Right lobe of liver (tissue), 4 donors: ENCODE measurements at regions not wholly inside any gene's neighbourhood (a gene's known extent, or its start where the extent isn't known, plus 50 kb on each side); places are given as distances from the start of the nearest gene placed in this dataset.

Source experiments
- CTCF ChIP-seq, 4 donors: fragments of 200-600 bp in 3 of 4; fragments of 450-650 bp in 1 of 4; IDR thresholded peaks; one replicate each; pipeline versions ENCODE4 v1.5.1 to v1.8.0; 2016 to 2022; ENCODE audit warnings: antibody characterized with exemption in 4 of 4, mild to moderate bottlenecking in 2 of 4
- POLR2A ChIP-seq: fragments of 450-650 bp; IDR thresholded peaks from one replicate; pipeline ENCODE4 v1.6.1; 2017; ENCODE audit warnings: antibody characterized with exemption, mild to moderate bottlenecking
- donor health status: DM: no; HTN: no; CAD: no.
- donor health status: DM: no; HTN: no; CAD: no.
- donor health status: DM: no; HTN: yes; CAD: no.

DNA sequence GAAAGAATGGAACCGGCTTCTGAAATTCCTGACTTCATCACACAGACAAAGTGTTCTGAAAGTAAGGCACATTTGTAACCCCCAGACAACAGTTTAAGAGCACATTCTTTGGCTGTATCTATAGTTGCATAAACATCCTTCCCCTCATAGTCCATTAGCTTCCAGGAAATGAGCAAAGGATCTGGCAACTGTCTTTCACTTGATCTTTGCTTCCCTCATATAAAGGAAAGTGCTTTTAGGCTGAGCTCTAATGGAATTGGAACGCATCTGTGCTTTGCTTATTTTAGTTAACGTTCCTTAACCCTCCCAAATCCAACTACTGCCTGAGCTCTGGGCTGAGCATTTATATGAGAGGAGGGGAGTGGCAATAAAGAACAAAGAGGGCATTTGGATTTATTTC lies 76.9 kb upstream of the API5 start:
- TF ChIP-seq CTCF (IDR thresholded peaks at IDR 0.05) (no peak), POLR2A (no peak)
